HFFc6 (cell line): ENCODE measurements at regions not wholly inside any gene's neighbourhood (a gene's known extent, or its start where the extent isn't known, plus 50 kb on each side); places are given as distances from the start of the nearest gene placed in this dataset.
"Not testable (repeated sequence)": the region's sequence is repeated elsewhere in the genome, so short reads cannot be mapped to it uniquely, and the experiment has no call there.

ENCODE experiments used
- DNase-seq: peaks from one replicate; pipeline ENCODE4 v3.0.0-alpha.2; 2018
- H3K27ac Mint-ChIP-seq: 2 replicates; pipeline ENCODE4 v1.8.0; 2020; ENCODE audit warnings: mild to moderate bottlenecking, mixed read lengths
- H3K27me3 Mint-ChIP-seq: 2 replicates; pipeline ENCODE4 v1.8.0; 2021; ENCODE audit warnings: mild to moderate bottlenecking, moderate library complexity, mixed read lengths; ENCODE audit not compliant: insufficient read depth
- H3K36me3 Mint-ChIP-seq: 2 replicates; pipeline ENCODE4 v1.8.0; 2021; ENCODE audit warnings: low read depth, mixed read lengths
- H3K4me1 Mint-ChIP-seq: 2 replicates; pipeline ENCODE4 v1.8.0; 2020; ENCODE audit warnings: low read depth, mixed read lengths
- H3K4me3 Mint-ChIP-seq: 2 replicates; pipeline ENCODE4 v1.8.0; 2020; ENCODE audit warnings: mild to moderate bottlenecking, moderate library complexity, mixed read lengths
- H3K9me3 Mint-ChIP-seq: 2 replicates; pipeline ENCODE4 v1.8.0; 2020; ENCODE audit warnings: mild to moderate bottlenecking, mixed read lengths
- TF ChIP-seq, protein P1 (sequence below): fragments of 200-600 bp; sonication (generic); IDR thresholded peaks from 2 replicates; pipeline ENCODE4 v1.5.0; 2021; ENCODE audit warnings: antibody characterized with exemption, mild to moderate bottlenecking

DNA sequence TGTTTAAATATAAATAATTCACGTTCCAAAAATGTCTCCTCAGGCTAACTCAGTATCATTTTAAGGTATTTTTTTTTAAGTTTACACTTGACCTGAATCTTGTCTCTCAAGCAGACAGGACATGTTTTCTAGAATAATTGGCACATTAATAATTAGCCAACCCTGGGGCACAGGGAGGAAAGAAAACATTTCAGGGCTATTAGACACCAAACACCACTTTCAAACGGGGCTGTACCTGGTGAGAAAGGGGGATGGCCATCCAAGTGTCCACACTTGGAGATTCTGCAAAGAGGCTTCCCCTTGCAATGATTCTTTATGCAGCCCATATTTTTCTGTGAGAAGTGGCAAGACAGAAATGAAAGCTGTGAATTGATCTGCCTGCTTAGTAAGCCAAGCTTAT, 560.8 kb downstream of the CD109 start:
- Mint-ChIP-seq H3K27me3 (no peaks in the 10 kb centered on the region), H3K4me3 (no peak overlapping the region), H3K27ac (no peak overlapping the region), H3K36me3 (no peaks in the 10 kb centered on the region), H3K4me1 (peaks cover 14% of the 10 kb centered on the region; the same call in 1 of the 2 replicates), H3K9me3 (no peaks in the 10 kb centered on the region)
- DNase-seq: no peak
- TF ChIP-seq, protein P1, sequence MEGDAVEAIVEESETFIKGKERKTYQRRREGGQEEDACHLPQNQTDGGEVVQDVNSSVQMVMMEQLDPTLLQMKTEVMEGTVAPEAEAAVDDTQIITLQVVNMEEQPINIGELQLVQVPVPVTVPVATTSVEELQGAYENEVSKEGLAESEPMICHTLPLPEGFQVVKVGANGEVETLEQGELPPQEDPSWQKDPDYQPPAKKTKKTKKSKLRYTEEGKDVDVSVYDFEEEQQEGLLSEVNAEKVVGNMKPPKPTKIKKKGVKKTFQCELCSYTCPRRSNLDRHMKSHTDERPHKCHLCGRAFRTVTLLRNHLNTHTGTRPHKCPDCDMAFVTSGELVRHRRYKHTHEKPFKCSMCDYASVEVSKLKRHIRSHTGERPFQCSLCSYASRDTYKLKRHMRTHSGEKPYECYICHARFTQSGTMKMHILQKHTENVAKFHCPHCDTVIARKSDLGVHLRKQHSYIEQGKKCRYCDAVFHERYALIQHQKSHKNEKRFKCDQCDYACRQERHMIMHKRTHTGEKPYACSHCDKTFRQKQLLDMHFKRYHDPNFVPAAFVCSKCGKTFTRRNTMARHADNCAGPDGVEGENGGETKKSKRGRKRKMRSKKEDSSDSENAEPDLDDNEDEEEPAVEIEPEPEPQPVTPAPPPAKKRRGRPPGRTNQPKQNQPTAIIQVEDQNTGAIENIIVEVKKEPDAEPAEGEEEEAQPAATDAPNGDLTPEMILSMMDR: no peak

DNA sequence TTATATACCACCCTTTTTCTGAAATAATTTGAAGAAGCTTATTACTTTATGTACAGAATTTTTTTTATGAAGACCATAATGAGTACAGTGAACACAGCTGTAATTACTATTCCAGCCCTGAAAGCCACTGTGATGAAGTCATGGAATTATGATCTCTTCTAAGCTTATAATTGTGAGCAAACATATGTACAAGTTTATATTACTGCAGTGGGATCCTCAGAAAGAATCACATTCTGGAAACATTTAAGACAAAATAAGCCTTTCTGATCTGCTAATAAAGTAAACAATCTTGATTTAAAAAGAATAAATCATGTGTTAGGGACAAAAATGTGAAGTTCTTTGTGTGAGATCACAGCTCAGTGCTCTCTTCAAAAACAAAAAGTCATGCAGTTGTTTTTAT, 560.4 kb downstream of the CD109 start:
- DNase-seq: no peak
- H3K9me3 Mint-ChIP-seq: no peaks in the 10 kb centered on the region
- H3K27me3 Mint-ChIP-seq: no peaks in the 10 kb centered on the region
- H3K36me3 Mint-ChIP-seq: no peaks in the 10 kb centered on the region
- peaks cover 17% of the 10 kb centered on the region for H3K4me1 Mint-ChIP-seq
- TF ChIP-seq, protein P1: no peak
- H3K4me3 Mint-ChIP-seq: no peak overlapping the region
- no peak overlapping the region for H3K27ac Mint-ChIP-seq

- peaks cover 30% of the 10 kb centered on the region for H3K4me1 Mint-ChIP-seq
- not testable (repeated sequence) for H3K27ac Mint-ChIP-seq, H3K27me3 Mint-ChIP-seq, H3K36me3 Mint-ChIP-seq, DNase-seq, H3K9me3 Mint-ChIP-seq, H3K4me3 Mint-ChIP-seq
These were observed 559.0 kb downstream of the CD109 start for GRCh38 chr6:74255007-74255406.

- DNase-seq, H3K4me3 Mint-ChIP-seq, H3K27me3 Mint-ChIP-seq, H3K36me3 Mint-ChIP-seq, H3K27ac Mint-ChIP-seq, H3K9me3 Mint-ChIP-seq: not testable (repeated sequence)
- peaks cover 39% of the 10 kb centered on the region for H3K4me1 Mint-ChIP-seq
These were observed 558.1 kb downstream of the CD109 start for GRCh38 chr6:74254147-74254546.

GRCh38 chr6:74253261-74253660, 557.3 kb downstream of the CD109 start:
- Mint-ChIP-seq H3K4me3 (no peak overlapping the region), H3K4me1 (peaks cover 45% of the 10 kb centered on the region), H3K9me3 (no peaks in the 10 kb centered on the region), H3K36me3 (no peaks in the 10 kb centered on the region), H3K27me3 (no peaks in the 10 kb centered on the region), H3K27ac (no peak overlapping the region)
- TF ChIP-seq, protein P1: no peak
- no peak for DNase-seq

GRCh38 chr6:74250161-74250818, 554.3 kb downstream of the CD109 start:
- Mint-ChIP-seq H3K9me3 (no peaks in the 10 kb centered on the region), H3K4me1 (peaks cover 40% of the 10 kb centered on the region), H3K36me3 (no peaks in the 10 kb centered on the region), H3K27me3 (no peaks in the 10 kb centered on the region), H3K4me3 (no peak overlapping the region), H3K27ac (no peak overlapping the region)
- DNase-seq: no peak
- TF ChIP-seq, protein P1: no peak

DNA sequence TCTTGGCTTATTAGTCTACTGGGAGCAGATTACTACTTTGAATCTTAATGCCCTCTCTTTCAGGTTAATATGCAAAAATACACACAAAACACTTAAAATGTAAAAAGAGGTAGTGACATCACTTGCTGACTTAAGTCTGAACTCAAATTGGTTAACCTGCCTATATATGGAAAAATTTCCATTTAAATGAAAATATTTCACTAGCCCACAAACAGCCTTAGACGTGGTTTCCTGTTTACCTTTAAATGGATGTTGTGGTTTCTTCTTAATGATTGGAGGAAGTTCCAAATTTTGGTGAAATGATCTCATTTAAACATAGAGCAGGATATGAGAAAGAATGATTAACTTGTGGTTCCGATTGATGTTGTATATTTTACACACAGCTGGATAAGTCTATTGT, 553.7 kb downstream of the CD109 start:
- Mint-ChIP-seq H3K4me3 (no peak overlapping the region), H3K36me3 (no peaks in the 10 kb centered on the region), H3K4me1 (peaks cover 40% of the 10 kb centered on the region), H3K27ac (no peak overlapping the region), H3K9me3 (no peaks in the 10 kb centered on the region), H3K27me3 (no peaks in the 10 kb centered on the region)
- peak; percentile 4 for DNase-seq
- TF ChIP-seq, protein P1: no peak
